ENCODE measurements at regions not wholly inside any gene's neighbourhood (a gene's known extent, or its start where the extent isn't known, plus 50 kb on each side); places are given as distances from the start of the nearest gene placed in this dataset.

DNA sequence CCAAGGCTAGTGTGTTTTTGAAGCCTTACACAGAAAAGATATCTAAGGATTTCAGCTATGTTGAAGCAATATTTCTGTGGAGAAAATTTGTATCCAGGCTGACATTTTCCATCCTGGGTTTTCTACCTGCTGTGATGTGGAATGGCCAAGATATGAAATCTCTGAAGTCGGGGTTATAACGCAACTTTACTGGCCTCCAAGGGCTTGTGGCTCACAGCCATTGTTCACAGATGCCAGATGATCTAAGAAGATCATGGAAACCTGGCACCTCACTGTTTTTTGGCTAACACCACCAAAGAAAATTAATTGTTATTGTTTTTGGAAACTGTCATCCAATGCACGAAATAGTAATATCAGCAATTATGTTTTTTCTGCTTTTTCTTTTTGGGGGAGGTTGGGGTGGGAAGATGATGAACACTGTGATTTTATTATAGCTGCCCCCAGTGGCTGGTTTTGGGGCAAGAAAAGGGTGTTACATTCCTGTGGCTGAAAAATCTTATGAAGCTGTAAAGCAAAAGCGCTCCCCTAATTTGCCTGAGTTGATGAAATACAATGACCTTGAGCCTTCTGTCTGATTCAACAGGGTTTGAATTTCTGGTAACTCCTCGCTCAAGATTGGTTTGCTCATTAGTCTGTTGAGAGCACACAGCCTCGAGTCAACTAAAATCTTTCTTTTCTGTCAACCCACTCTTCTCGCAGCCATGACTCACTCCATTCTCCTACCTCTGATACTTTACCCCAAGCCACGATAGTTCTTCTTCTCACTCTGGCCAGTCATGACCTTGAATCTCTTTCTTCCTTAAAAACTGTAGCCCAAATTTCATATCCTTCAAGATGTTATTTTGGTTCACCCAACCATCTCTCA is 236.7 kb downstream of the PAX1 start:
- Histone ChIP-seq H3K4ac (ENCODE audit: low read depth, low read length) (no peak overlapping the region), H3K9me3 (ENCODE audit: control insufficient read depth, low read depth, low read length) (no peaks in the 10 kb centered on the region), H2BK5ac (ENCODE audit: insufficient read length, low read length) (no peak overlapping the region), H3K56ac (ENCODE audit: insufficient read length, low read depth, low read length) (no peak overlapping the region), H3K14ac (ENCODE audit: insufficient read depth, low read length) (no peak overlapping the region), H3K23me2 (ENCODE audit: insufficient read length, low read depth, low read length, poor library complexity, severe bottlenecking) (no peaks in the 10 kb centered on the region), H3K9ac (ENCODE audit: extremely low read depth, insufficient read length, low read length) (no peak overlapping the region), H3K79me1 (ENCODE audit: insufficient read depth, low read depth, low read length, poor library complexity, severe bottlenecking) (no peaks in the 10 kb centered on the region), H4K5ac (ENCODE audit: insufficient read length, low read depth, low read length) (no peak overlapping the region), H3K23ac (ENCODE audit: insufficient read length, low read depth, low read length) (no peak overlapping the region), H2AK5ac (ENCODE audit: insufficient read length, low read length) (no peak overlapping the region), H3K4me2 (ENCODE audit: insufficient read depth, insufficient read length, low read length) (no peak overlapping the region), H3K27me3 (ENCODE audit: insufficient read depth, low read length) (no peaks in the 10 kb centered on the region), H2BK15ac (ENCODE audit: low read depth, low read length) (no peak overlapping the region), H2BK120ac (ENCODE audit: low read depth, low read length, poor library complexity, severe bottlenecking) (no peak overlapping the region), H4K8ac (replicated peaks; ENCODE audit: insufficient read length, low read depth, low read length) (no peak overlapping the region), H3K4me1 (ENCODE audit: insufficient read depth, low read length) (peaks cover 5% of the 10 kb centered on the region; the same call in 1 of the 2 replicates), H3K79me2 (ENCODE audit: insufficient read depth, low read length) (no peaks in the 10 kb centered on the region), H4K20me1 (ENCODE audit: control insufficient read depth, insufficient read depth, insufficient read length) (no peaks in the 10 kb centered on the region), H3K27ac (ENCODE audit: insufficient read length, low read depth, low read length) (no peak overlapping the region), H3T11ph (ENCODE audit: low read length) (no peak overlapping the region), H3K18ac (ENCODE audit: insufficient read length, low read depth, low read length) (no peak overlapping the region), H2BK12ac (ENCODE audit: insufficient read length, low read depth, low read length) (no peak overlapping the region), H4K91ac (ENCODE audit: insufficient read length, low read depth, low read length) (no peak overlapping the region), H2AFZ (ENCODE audit: low read length) (no peak overlapping the region), H2BK20ac (ENCODE audit: low read depth, low read length, poor library complexity, severe bottlenecking) (no peak overlapping the region)
- Mint-ChIP-seq H3K27ac (no peak overlapping the region), H3K36me3 (ENCODE audit: insufficient read depth in 1 of 3, low read depth in 3 of 3) (peaks cover 0 to 6% (median 2%) of the 10 kb centered on the region in 3 experiments; a peak in 3 of 7 replicates), H3K9me3 (no peaks in the 10 kb centered on the region; a peak in 1 of 5 replicates), H3K27me3 (ENCODE audit: low read depth) (peaks cover 2% of the 10 kb centered on the region; the same call in 1 of the 2 replicates), H3K4me1 (peaks cover 12 to 22% of the 10 kb centered on the region in 2 experiments), H3K4me3 (no peak overlapping the region)
- no CpG with 5 or more reads among the region's 8 CpGs for WGBS (ENCODE audit: extremely low coverage, insufficient read length, low lambda C conversion rate)
- TF ChIP-seq, protein P1, sequence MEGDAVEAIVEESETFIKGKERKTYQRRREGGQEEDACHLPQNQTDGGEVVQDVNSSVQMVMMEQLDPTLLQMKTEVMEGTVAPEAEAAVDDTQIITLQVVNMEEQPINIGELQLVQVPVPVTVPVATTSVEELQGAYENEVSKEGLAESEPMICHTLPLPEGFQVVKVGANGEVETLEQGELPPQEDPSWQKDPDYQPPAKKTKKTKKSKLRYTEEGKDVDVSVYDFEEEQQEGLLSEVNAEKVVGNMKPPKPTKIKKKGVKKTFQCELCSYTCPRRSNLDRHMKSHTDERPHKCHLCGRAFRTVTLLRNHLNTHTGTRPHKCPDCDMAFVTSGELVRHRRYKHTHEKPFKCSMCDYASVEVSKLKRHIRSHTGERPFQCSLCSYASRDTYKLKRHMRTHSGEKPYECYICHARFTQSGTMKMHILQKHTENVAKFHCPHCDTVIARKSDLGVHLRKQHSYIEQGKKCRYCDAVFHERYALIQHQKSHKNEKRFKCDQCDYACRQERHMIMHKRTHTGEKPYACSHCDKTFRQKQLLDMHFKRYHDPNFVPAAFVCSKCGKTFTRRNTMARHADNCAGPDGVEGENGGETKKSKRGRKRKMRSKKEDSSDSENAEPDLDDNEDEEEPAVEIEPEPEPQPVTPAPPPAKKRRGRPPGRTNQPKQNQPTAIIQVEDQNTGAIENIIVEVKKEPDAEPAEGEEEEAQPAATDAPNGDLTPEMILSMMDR (conservative IDR thresholded peaks at IDR 0.05): no peak
- no peak for DNase-seq

Data from H9 (cell line).